Vagina (tissue), 2 donors: ENCODE measurements at regions not wholly inside any gene's neighbourhood (a gene's known extent, or its start where the extent isn't known, plus 50 kb on each side); places are given as distances from the start of the nearest gene placed in this dataset.

ENCODE experiments used
- CTCF ChIP-seq, 3 experiments: fragments of 450-650 bp in 2 of 3; fragments of 200-600 bp in 1 of 3; sonication (generic) in 1 of 3; IDR thresholded peaks; one replicate each; pipeline ENCODE4 v1.5.1; 2017 to 2019; ENCODE audit warnings: antibody characterized with exemption in 3 of 3, mild to moderate bottlenecking in 2 of 3, moderate library complexity in 2 of 3
- POLR2A ChIP-seq, 2 donors: fragments of 450-650 bp; IDR thresholded peaks; one replicate each; pipeline ENCODE4 v1.6.1; 2017; ENCODE audit warnings: antibody characterized with exemption in 2 of 2, mild to moderate bottlenecking in 2 of 2, moderate library complexity in 2 of 2
- POLR2AphosphoS5 ChIP-seq, 2 donors: sonication (generic); formaldehyde crosslinking; IDR thresholded peaks; one replicate each; pipeline ENCODE4 v1.9.0; 2017; ENCODE audit warnings: antibody characterized with exemption in 2 of 2, mild to moderate bottlenecking in 2 of 2, low read depth in 1 of 2; ENCODE audit not compliant: insufficient read depth in 1 of 2

GRCh38 chr14:98915625-98916024, 356.4 kb downstream of the BCL11B start:
- TF ChIP-seq CTCF (IDR thresholded peaks at IDR 0.05) (no peak), POLR2AphosphoS5 (IDR thresholded peaks at IDR 0.05; ENCODE audit: insufficient read depth in 1 of 2, low read depth in 1 of 2) (no peak), POLR2A (IDR thresholded peaks at IDR 0.05) (no peak)
